ENCODE measurements at regions not wholly inside any gene's neighbourhood (a gene's known extent, or its start where the extent isn't known, plus 50 kb on each side); places are given as distances from the start of the nearest gene placed in this dataset.

DNA sequence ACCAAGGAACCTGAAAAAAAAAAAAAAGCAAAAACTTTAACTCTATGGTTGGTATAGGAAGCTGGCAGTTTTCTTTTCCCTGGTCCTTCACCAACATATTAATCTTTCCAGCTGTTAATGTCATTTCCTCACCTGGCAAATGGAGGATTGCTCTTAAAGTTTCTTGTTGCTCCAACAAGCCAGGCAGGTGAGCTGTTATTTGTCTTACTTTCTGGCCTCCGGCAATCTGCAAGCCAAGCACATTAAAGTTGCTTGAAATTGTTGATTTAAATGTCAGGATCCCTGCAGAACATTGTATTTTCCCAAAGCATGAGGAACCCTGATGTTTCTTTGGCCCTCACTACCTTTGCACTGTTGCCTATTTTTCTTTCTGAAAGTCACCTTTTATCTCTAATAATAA lies 664.9 kb downstream of the METTL4 start:
- no peak overlapping the region for H3K4me3 ChIP-seq (ENCODE audit: low read length)
- DNase-seq (ENCODE audit: low read depth): no peak
- TF ChIP-seq CTCF (conservative IDR thresholded peaks at IDR 0.05; ENCODE audit: low read length): no peak

- no peak overlapping the region for H3K4me3 ChIP-seq (ENCODE audit: low read length)
- DNase-seq (ENCODE audit: low read depth): no peak
- TF ChIP-seq CTCF (conservative IDR thresholded peaks at IDR 0.05; ENCODE audit: low read length): no peak
These were observed 663.7 kb downstream of the METTL4 start for GRCh38 chr18:1907470-1908206.

DNA sequence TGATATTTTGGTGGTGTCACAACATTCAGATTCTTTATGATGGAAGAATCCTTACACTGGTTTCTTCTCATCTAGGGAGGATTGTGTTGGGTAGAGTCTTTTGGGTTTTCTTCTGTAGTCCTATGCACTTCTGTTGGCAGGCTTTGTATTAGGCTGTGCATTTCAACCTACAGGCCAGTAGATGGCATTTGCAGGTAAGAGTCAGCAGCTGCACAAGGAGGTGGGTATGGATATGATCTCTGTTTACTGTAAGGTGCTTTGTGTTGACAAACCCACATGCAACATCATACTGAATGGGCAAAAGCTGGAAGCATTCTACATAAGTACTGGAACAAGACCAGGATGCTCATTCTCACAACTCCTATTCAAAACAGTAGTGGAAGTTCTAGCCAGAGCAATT lies 656.8 kb downstream of the METTL4 start:
- no peak overlapping the region for H3K4me3 ChIP-seq (ENCODE audit: low read length)
- DNase-seq (ENCODE audit: low read depth): no peak
- TF ChIP-seq CTCF (conservative IDR thresholded peaks at IDR 0.05; ENCODE audit: low read length): peak; percentile 15; the same call in 1 of the 2 replicates

DNA sequence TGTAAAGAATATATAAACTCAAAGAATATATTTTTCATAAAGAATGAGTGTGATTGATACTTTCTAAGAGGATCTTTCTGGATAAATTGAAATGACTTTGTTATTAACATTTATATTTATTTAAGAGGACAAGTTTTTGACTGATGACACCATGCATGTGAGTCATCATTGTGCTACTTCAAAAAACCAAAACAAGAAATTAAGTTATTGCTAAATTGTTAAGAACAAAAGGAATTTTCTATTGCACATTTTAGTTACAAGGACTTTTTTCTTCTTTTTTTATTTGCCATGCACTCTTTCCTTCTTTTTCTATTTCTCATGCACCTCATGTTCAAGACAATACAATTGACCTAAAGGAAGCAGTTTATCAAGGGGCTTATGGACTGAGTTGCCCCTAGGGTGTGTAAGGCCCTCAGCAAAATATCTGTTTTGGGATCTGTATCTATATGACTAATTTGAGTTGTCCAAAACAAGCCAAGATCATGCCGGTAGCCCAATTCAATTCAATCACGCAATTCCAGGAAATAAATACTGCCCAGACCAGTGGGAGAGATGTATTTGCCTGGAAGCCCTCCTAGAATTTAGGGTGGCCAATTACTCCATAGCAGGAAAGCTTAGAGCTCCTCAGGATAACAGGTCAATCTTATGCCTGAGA lies 654.3 kb downstream of the METTL4 start:
- no peak for DNase-seq (ENCODE audit: low read depth)
- H3K4me3 ChIP-seq (ENCODE audit: low read length): no peak overlapping the region
- no peak for TF ChIP-seq CTCF (conservative IDR thresholded peaks at IDR 0.05; ENCODE audit: low read length)

GRCh38 chr18:1917569-1917968 lies 653.7 kb downstream of the METTL4 start:
- DNase-seq (ENCODE audit: low read depth): no peak
- no peak overlapping the region for H3K4me3 ChIP-seq (ENCODE audit: low read length)

DNA sequence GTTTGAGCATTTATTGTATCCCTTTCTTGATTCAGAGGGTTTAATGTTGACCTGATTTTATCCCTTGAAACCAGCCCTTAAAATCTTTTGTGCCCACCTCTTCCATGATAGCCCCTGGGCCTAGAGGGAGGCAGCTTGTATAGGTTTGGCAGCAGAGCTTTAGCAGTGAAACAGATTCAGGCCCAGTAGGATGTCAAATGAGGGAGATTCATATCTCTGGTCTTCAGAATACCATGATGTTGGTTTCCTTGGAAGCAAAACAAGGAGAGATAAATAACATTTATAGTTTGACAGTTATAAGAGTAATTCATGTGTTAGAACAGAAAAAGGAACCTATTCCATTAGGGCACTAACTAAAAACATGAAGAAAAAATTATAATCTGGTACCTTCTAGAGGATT lies 649.2 kb downstream of the METTL4 start:
- no peak for TF ChIP-seq CTCF (conservative IDR thresholded peaks at IDR 0.05; ENCODE audit: low read length)
- DNase-seq (ENCODE audit: low read depth): no peak

More at GRCh38 chr18:1917569-1917968, 653.7 kb downstream of the METTL4 start:
- TF ChIP-seq CTCF (conservative IDR thresholded peaks at IDR 0.05; ENCODE audit: low read length): no peak

DNA sequence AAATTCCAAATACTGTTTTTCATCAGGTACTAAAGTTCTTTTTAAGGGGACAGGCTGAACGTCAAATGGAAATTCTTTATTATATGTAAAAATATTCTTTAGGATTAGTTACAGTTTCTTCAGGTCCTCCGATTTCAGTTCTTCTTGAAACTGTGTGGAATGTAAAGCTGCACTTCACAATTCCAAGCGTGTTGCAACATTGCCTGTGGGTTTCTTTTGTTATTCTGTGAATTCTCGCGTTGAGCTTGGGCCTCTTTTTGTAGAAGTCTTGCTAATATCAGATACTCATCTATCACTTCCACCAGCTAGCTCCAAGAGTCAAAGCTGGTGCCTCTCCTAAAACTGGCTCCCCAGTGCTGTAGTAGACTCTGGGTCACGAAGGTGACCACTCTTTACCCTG lies 642.6 kb downstream of the METTL4 start:
- no peak overlapping the region for H3K4me3 ChIP-seq (ENCODE audit: low read length)
- no peak for TF ChIP-seq CTCF (conservative IDR thresholded peaks at IDR 0.05; ENCODE audit: low read length)
- no peak for DNase-seq (ENCODE audit: low read depth)

More for the DNA sequence above, 649.2 kb downstream of the METTL4 start:
- H3K4me3 ChIP-seq (ENCODE audit: low read length): no peak overlapping the region

Measured in AG10803 (cell line).